CD8-positive, alpha-beta memory T cell (primary cell): ENCODE measurements at regions not wholly inside any gene's neighbourhood (a gene's known extent, or its start where the extent isn't known, plus 50 kb on each side); places are given as distances from the start of the nearest gene placed in this dataset.

Experiments used
- CTCF ChIA-PET: fragments of 350-600 bp; sonication (Branson Sonifier 250); formaldehyde crosslinking; loops from one replicate; lab custom pipeline; 2021; ENCODE audit warnings: antibody characterized with exemption; lab: Charles Lee
- POLR2A ChIA-PET: fragments of 350-600 bp; sonication (Branson Sonifier 250); formaldehyde crosslinking; loops from one replicate; lab custom pipeline; 2021; ENCODE audit warnings: antibody characterized with exemption; lab: Charles Lee
- DNase-seq, 5 donors: peaks; one replicate each; pipeline versions ENCODE4 v3.0.0 to v3.0.0-alpha.2; 2020 to 2022; ENCODE audit warnings: mixed read lengths in 1 of 5
- H3K27ac ChIP-seq: one replicate; pipeline ENCODE4 v1.7.0; 2013; ENCODE audit warnings: low read depth, mild to moderate bottlenecking, low read length, moderate library complexity
- H3K27me3 ChIP-seq: 2 replicates; pipeline ENCODE4 v1.7.0; 2013; ENCODE audit warnings: low read length, mild to moderate bottlenecking; ENCODE audit not compliant: insufficient read depth, poor library complexity, severe bottlenecking
- H3K36me3 ChIP-seq: 2 replicates; pipeline ENCODE4 v1.7.0; 2013; ENCODE audit warnings: mild to moderate bottlenecking, low read length, moderate library complexity; ENCODE audit not compliant: insufficient read depth
- H3K4me1 ChIP-seq: 2 replicates; pipeline ENCODE4 v1.7.0; 2013; ENCODE audit warnings: mild to moderate bottlenecking, low read length, moderate library complexity; ENCODE audit not compliant: insufficient read depth
- H3K4me3 ChIP-seq: 2 replicates; pipeline ENCODE4 v1.7.0; 2013; ENCODE audit warnings: mild to moderate bottlenecking, low read length
- H3K9me3 ChIP-seq: 2 replicates; pipeline ENCODE4 v1.7.0; 2013; ENCODE audit warnings: mild to moderate bottlenecking, low read length
- H3K27ac Mint-ChIP-seq, 8 donors: one replicate each; pipeline ENCODE4 v1.8.0; 2020 to 2021; ENCODE audit warnings: mixed read lengths in 8 of 8, mild to moderate bottlenecking in 6 of 8, inconsistent platforms in 3 of 8, moderate library complexity in 3 of 8
- H3K27me3 Mint-ChIP-seq, 2 donors: one replicate each; pipeline ENCODE4 v1.8.0; 2020 to 2021; ENCODE audit warnings: mixed read lengths in 2 of 2, mild to moderate bottlenecking in 1 of 2, moderate library complexity in 1 of 2
- H3K36me3 Mint-ChIP-seq, 3 donors: one replicate each; pipeline ENCODE4 v1.8.0; 2020 to 2021; ENCODE audit warnings: mixed read lengths in 3 of 3, inconsistent platforms in 1 of 3, mild to moderate bottlenecking in 1 of 3
- H3K4me1 Mint-ChIP-seq, 3 donors: one replicate each; pipeline ENCODE4 v1.8.0; 2020 to 2021; ENCODE audit warnings: mixed read lengths in 3 of 3, inconsistent platforms in 1 of 3, mild to moderate bottlenecking in 1 of 3
- H3K4me3 Mint-ChIP-seq, 7 donors: one replicate each; pipeline ENCODE4 v1.8.0; 2020 to 2021; ENCODE audit warnings: mixed read lengths in 7 of 7, mild to moderate bottlenecking in 6 of 7, moderate library complexity in 4 of 7, inconsistent platforms in 2 of 7
- H3K9me3 Mint-ChIP-seq, 5 donors: one replicate each; pipeline ENCODE4 v1.8.0; 2020 to 2022; ENCODE audit warnings: mixed read lengths in 5 of 5, mild to moderate bottlenecking in 3 of 5, moderate library complexity in 2 of 5, inconsistent platforms in 1 of 5

- peaks cover 10 to 35% of the 10 kb centered on the region in 2 donors for H3K27me3 Mint-ChIP-seq
- Histone ChIP-seq H3K27me3 (no peaks in the 10 kb centered on the region), H3K27ac (no peak overlapping the region), H3K4me1 (no peaks in the 10 kb centered on the region), H3K9me3 (no peaks in the 10 kb centered on the region), H3K4me3 (no peak overlapping the region), H3K36me3 (no peaks in the 10 kb centered on the region)
- no peaks in the 10 kb centered on the region for H3K4me1 Mint-ChIP-seq
- H3K27ac Mint-ChIP-seq = no peak overlapping the region
- ChIA-PET POLR2A (no interaction called here), CTCF (no interaction called here)
- no peak overlapping the region for H3K4me3 Mint-ChIP-seq
- no peak for DNase-seq
- no peaks in the 10 kb centered on the region for H3K9me3 Mint-ChIP-seq
- H3K36me3 Mint-ChIP-seq = no peaks in the 10 kb centered on the region
These were observed 157.4 kb upstream of the TWIST2 start for GRCh38 chr2:238690511-238690910.

- Mint-ChIP-seq H3K4me3 (no peak overlapping the region), H3K27ac (no peak overlapping the region), H3K4me1 (no peaks in the 10 kb centered on the region), H3K36me3 (no peaks in the 10 kb centered on the region), H3K27me3 (peaks cover 10 to 25% of the 10 kb centered on the region in 2 donors), H3K9me3 (no peaks in the 10 kb centered on the region)
- Histone ChIP-seq H3K27ac (no peak overlapping the region), H3K9me3 (no peaks in the 10 kb centered on the region), H3K4me1 (no peaks in the 10 kb centered on the region), H3K27me3 (no peaks in the 10 kb centered on the region), H3K4me3 (no peak overlapping the region), H3K36me3 (no peaks in the 10 kb centered on the region)
- DNase-seq = no peak
- ChIA-PET CTCF (no interaction called here), POLR2A (no interaction called here)
These were observed 156.0 kb upstream of the TWIST2 start for GRCh38 chr2:238691596-238692491.

- peaks cover 10 to 19% of the 10 kb centered on the region in 2 donors for H3K27me3 Mint-ChIP-seq
- no peaks in the 10 kb centered on the region for H3K36me3 Mint-ChIP-seq
- ChIA-PET POLR2A (no interaction called here), CTCF (no interaction called here)
- no peak overlapping the region for H3K27ac Mint-ChIP-seq
- Histone ChIP-seq H3K27me3 (no peaks in the 10 kb centered on the region), H3K4me3 (no peak overlapping the region), H3K27ac (no peak overlapping the region), H3K36me3 (no peaks in the 10 kb centered on the region), H3K4me1 (no peaks in the 10 kb centered on the region), H3K9me3 (no peaks in the 10 kb centered on the region)
- H3K4me1 Mint-ChIP-seq = no peaks in the 10 kb centered on the region
- no peak for DNase-seq
- no peaks in the 10 kb centered on the region for H3K9me3 Mint-ChIP-seq
- no peak overlapping the region for H3K4me3 Mint-ChIP-seq
These were observed 155.3 kb upstream of the TWIST2 start for GRCh38 chr2:238692562-238692961.

- no peaks in the 10 kb centered on the region for H3K4me1 ChIP-seq
- no peak overlapping the region for H3K4me3 ChIP-seq
- POLR2A ChIA-PET = no interaction called here
- H3K9me3 Mint-ChIP-seq = no peaks in the 10 kb centered on the region
- peaks cover 10 to 14% of the 10 kb centered on the region in 2 donors for H3K27me3 Mint-ChIP-seq
- H3K36me3 Mint-ChIP-seq = no peaks in the 10 kb centered on the region
- H3K36me3 ChIP-seq = no peaks in the 10 kb centered on the region
- CTCF ChIA-PET = no interaction called here
- H3K9me3 ChIP-seq = no peaks in the 10 kb centered on the region
- no peak overlapping the region for H3K4me3 Mint-ChIP-seq
- H3K27me3 ChIP-seq = no peaks in the 10 kb centered on the region
- no peak for DNase-seq
- H3K27ac Mint-ChIP-seq = no peak overlapping the region
- no peaks in the 10 kb centered on the region for H3K4me1 Mint-ChIP-seq
- no peak overlapping the region for H3K27ac ChIP-seq
These were observed 154.4 kb upstream of the TWIST2 start for GRCh38 chr2:238693337-238694093.

- no peaks in the 10 kb centered on the region for H3K36me3 ChIP-seq
- CTCF ChIA-PET = no interaction called here
- no peak overlapping the region for H3K27ac ChIP-seq
- H3K4me3 ChIP-seq = no peak overlapping the region
- H3K27me3 Mint-ChIP-seq = peaks cover 6 to 7% of the 10 kb centered on the region in 2 donors
- H3K9me3 Mint-ChIP-seq = no peaks in the 10 kb centered on the region
- H3K4me1 Mint-ChIP-seq = no peaks in the 10 kb centered on the region
- H3K4me1 ChIP-seq = no peaks in the 10 kb centered on the region
- no peak for DNase-seq
- no peak overlapping the region for H3K27ac Mint-ChIP-seq
- no peaks in the 10 kb centered on the region for H3K27me3 ChIP-seq
- no peak overlapping the region for H3K4me3 Mint-ChIP-seq
- H3K36me3 Mint-ChIP-seq = no peaks in the 10 kb centered on the region
- POLR2A ChIA-PET = no interaction called here
- H3K9me3 ChIP-seq = no peaks in the 10 kb centered on the region
These were observed 153.6 kb upstream of the TWIST2 start for GRCh38 chr2:238694136-238694755.

GRCh38 chr2:238694922-238695321, 153.0 kb upstream of the TWIST2 start:
- no peaks in the 10 kb centered on the region for H3K9me3 ChIP-seq
- Mint-ChIP-seq H3K9me3 (no peaks in the 10 kb centered on the region), H3K36me3 (no peaks in the 10 kb centered on the region), H3K4me3 (no peak overlapping the region), H3K27ac (no peak overlapping the region), H3K4me1 (no peaks in the 10 kb centered on the region), H3K27me3 (peaks cover 5 to 6% of the 10 kb centered on the region in 2 donors)
- H3K27ac ChIP-seq = no peak overlapping the region
- ChIA-PET POLR2A (no interaction called here), CTCF (no interaction called here)
- H3K4me3 ChIP-seq = no peak overlapping the region
- no peaks in the 10 kb centered on the region for H3K4me1 ChIP-seq
- no peaks in the 10 kb centered on the region for H3K36me3 ChIP-seq
- no peak for DNase-seq
- no peaks in the 10 kb centered on the region for H3K27me3 ChIP-seq

GRCh38 chr2:238695538-238695937, 152.3 kb upstream of the TWIST2 start:
- Histone ChIP-seq H3K4me3 (no peak overlapping the region), H3K27ac (no peak overlapping the region), H3K27me3 (no peaks in the 10 kb centered on the region), H3K4me1 (no peaks in the 10 kb centered on the region), H3K36me3 (no peaks in the 10 kb centered on the region), H3K9me3 (no peaks in the 10 kb centered on the region)
- H3K27ac Mint-ChIP-seq = no peak overlapping the region
- H3K9me3 Mint-ChIP-seq = no peaks in the 10 kb centered on the region
- ChIA-PET CTCF (no interaction called here), POLR2A (no interaction called here)
- H3K36me3 Mint-ChIP-seq = no peaks in the 10 kb centered on the region
- no peak for DNase-seq
- H3K4me3 Mint-ChIP-seq = no peak overlapping the region
- peaks cover 3 to 5% of the 10 kb centered on the region in 2 donors for H3K27me3 Mint-ChIP-seq
- H3K4me1 Mint-ChIP-seq = no peaks in the 10 kb centered on the region

- Histone ChIP-seq H3K9me3 (no peaks in the 10 kb centered on the region), H3K4me3 (no peak overlapping the region), H3K36me3 (no peaks in the 10 kb centered on the region), H3K27me3 (no peaks in the 10 kb centered on the region), H3K27ac (no peak overlapping the region), H3K4me1 (no peaks in the 10 kb centered on the region)
- no peaks in the 10 kb centered on the region for H3K36me3 Mint-ChIP-seq
- POLR2A ChIA-PET = no interaction called here
- no peak for DNase-seq
- no peaks in the 10 kb centered on the region for H3K4me1 Mint-ChIP-seq
- H3K27ac Mint-ChIP-seq = no peak overlapping the region
- CTCF ChIA-PET = no interaction called here
- no peak overlapping the region for H3K4me3 Mint-ChIP-seq
- H3K27me3 Mint-ChIP-seq = peaks cover 2 to 5% of the 10 kb centered on the region in 2 donors
- H3K9me3 Mint-ChIP-seq = no peaks in the 10 kb centered on the region
These were observed 151.6 kb upstream of the TWIST2 start for GRCh38 chr2:238696331-238696730.
